Stomach (tissue), 4 donors: ENCODE measurements at regions not wholly inside any gene's neighbourhood (a gene's known extent, or its start where the extent isn't known, plus 50 kb on each side); places are given as distances from the start of the nearest gene placed in this dataset.

Source experiments
- CTCF ChIP-seq, 7 experiments: fragments of 450-650 bp in 4 of 7; fragments of 200-600 bp in 3 of 7; sonication (generic) in 3 of 7; IDR thresholded peaks; one replicate each; pipeline ENCODE4 v1.5.1; 2016 to 2019; ENCODE audit warnings: antibody characterized with exemption in 7 of 7, control low read depth in 2 of 7, mild to moderate bottlenecking in 1 of 7
- POLR2A ChIP-seq, 4 donors: fragments of 450-650 bp; IDR thresholded peaks; one replicate each; pipeline ENCODE4 v1.6.1; 2016; ENCODE audit warnings: antibody characterized with exemption in 4 of 4, control low read depth in 2 of 4, mild to moderate bottlenecking in 1 of 4, moderate library complexity in 1 of 4
- POLR2AphosphoS5 ChIP-seq, 3 donors: sonication (generic); formaldehyde crosslinking; IDR thresholded peaks; one replicate each; pipeline ENCODE4 v1.6.1; 2016; ENCODE audit warnings: antibody characterized with exemption in 3 of 3

- TF ChIP-seq CTCF (IDR thresholded peaks at IDR 0.05) (no peak), POLR2AphosphoS5 (IDR thresholded peaks at IDR 0.05) (no peak), POLR2A (IDR thresholded peaks at IDR 0.05) (no peak)
These were observed 90.5 kb upstream of the VGLL2 start for GRCh38 chr6:117174835-117175360.
